ENCODE measurements at regions not wholly inside any gene's neighbourhood (a gene's known extent, or its start where the extent isn't known, plus 50 kb on each side); places are given as distances from the start of the nearest gene placed in this dataset.

- DNase-seq (ENCODE audit: extremely low read depth, low read depth): no peak
- no peak overlapping the region for H3K4me3 ChIP-seq (replicated peaks; ENCODE audit: low read depth, low read length)
- TF ChIP-seq, protein P1, sequence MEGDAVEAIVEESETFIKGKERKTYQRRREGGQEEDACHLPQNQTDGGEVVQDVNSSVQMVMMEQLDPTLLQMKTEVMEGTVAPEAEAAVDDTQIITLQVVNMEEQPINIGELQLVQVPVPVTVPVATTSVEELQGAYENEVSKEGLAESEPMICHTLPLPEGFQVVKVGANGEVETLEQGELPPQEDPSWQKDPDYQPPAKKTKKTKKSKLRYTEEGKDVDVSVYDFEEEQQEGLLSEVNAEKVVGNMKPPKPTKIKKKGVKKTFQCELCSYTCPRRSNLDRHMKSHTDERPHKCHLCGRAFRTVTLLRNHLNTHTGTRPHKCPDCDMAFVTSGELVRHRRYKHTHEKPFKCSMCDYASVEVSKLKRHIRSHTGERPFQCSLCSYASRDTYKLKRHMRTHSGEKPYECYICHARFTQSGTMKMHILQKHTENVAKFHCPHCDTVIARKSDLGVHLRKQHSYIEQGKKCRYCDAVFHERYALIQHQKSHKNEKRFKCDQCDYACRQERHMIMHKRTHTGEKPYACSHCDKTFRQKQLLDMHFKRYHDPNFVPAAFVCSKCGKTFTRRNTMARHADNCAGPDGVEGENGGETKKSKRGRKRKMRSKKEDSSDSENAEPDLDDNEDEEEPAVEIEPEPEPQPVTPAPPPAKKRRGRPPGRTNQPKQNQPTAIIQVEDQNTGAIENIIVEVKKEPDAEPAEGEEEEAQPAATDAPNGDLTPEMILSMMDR (IDR thresholded peaks at IDR 0.05; ENCODE audit: low read depth, low read length, missing control alignments): no peak
Observed at GRCh38 chr2:853203-853870, 97.3 kb upstream of the SNTG2 start.

DNA sequence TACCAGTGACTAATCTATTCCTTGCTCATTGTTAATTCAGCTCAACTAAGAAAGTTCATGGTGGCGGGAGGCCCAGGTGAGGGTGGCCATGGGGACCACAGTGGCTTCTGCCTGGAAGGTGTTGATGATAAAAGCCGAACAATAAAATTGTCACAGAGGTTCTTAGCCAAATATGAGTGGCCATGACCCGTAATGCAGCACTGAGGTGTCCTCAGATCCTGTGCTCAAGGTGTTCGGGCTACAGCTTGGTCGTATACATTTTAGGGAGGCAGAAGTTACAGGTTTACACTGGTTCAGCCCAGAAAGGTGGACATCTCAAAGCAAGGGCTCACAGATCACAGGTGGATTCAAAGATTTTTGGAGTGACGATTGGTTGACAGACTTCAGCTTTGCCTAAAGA lies 98.5 kb upstream of the SNTG2 start:
- TF ChIP-seq, protein P1 (IDR thresholded peaks at IDR 0.05; ENCODE audit: low read depth, low read length, missing control alignments): no peak
- DNase-seq (ENCODE audit: extremely low read depth, low read depth): no peak

GRCh38 chr2:851680-852079 lies 99.0 kb upstream of the SNTG2 start:
- DNase-seq (ENCODE audit: extremely low read depth, low read depth): no peak
- H3K4me3 ChIP-seq (replicated peaks; ENCODE audit: low read depth, low read length): no peak overlapping the region
- TF ChIP-seq, protein P1 (IDR thresholded peaks at IDR 0.05; ENCODE audit: low read depth, low read length, missing control alignments): no peak

More for the DNA sequence above, 98.5 kb upstream of the SNTG2 start:
- no peak overlapping the region for H3K4me3 ChIP-seq (replicated peaks; ENCODE audit: low read depth, low read length)

GRCh38 chr2:851078-851477 lies 99.6 kb upstream of the SNTG2 start:
- DNase-seq (ENCODE audit: extremely low read depth, low read depth): no peak
- no peak overlapping the region for H3K4me3 ChIP-seq (replicated peaks; ENCODE audit: low read depth, low read length)
- TF ChIP-seq, protein P1 (IDR thresholded peaks at IDR 0.05; ENCODE audit: low read depth, low read length, missing control alignments): no peak

- no peak overlapping the region for H3K4me3 ChIP-seq (replicated peaks; ENCODE audit: low read depth, low read length)
- TF ChIP-seq, protein P1 (IDR thresholded peaks at IDR 0.05; ENCODE audit: low read depth, low read length, missing control alignments): no peak
- DNase-seq (ENCODE audit: extremely low read depth, low read depth): no peak
Observed at GRCh38 chr2:850429-850828, 100.2 kb upstream of the SNTG2 start.

- TF ChIP-seq, protein P1 (IDR thresholded peaks at IDR 0.05; ENCODE audit: low read depth, low read length, missing control alignments): no peak
- no peak overlapping the region for H3K4me3 ChIP-seq (replicated peaks; ENCODE audit: low read depth, low read length)
- no peak for DNase-seq (ENCODE audit: extremely low read depth, low read depth)
Observed at GRCh38 chr2:848099-848498, 102.5 kb upstream of the SNTG2 start.

- TF ChIP-seq, protein P1 (IDR thresholded peaks at IDR 0.05; ENCODE audit: low read depth, low read length, missing control alignments): no peak
- H3K4me3 ChIP-seq (replicated peaks; ENCODE audit: low read depth, low read length): no peak overlapping the region
- no peak for DNase-seq (ENCODE audit: extremely low read depth, low read depth)
Observed at GRCh38 chr2:847669-848068, 103.0 kb upstream of the SNTG2 start.
